Hematopoietic multipotent progenitor cell treated with erythropoietin and hydrocortisone succinate and interleukin-3 and kit ligand, for 15 days (in vitro differentiated cells): ENCODE measurements at regions not wholly inside any gene's neighbourhood (a gene's known extent, or its start where the extent isn't known, plus 50 kb on each side); places are given as distances from the start of the nearest gene placed in this dataset.

Source experiments
- DNase-seq: peaks from one replicate; pipeline ENCODE4 v3.0.0-alpha.2; 2015; ENCODE audit warnings: low spot score

- no peak for DNase-seq
Observed at GRCh38 chr12:38139456-38139855, 177.1 kb upstream of the ALG10B start.

GRCh38 chr12:38141239-38141638 lies 175.3 kb upstream of the ALG10B start:
- no peak for DNase-seq

GRCh38 chr12:38141861-38142260 lies 174.7 kb upstream of the ALG10B start:
- DNase-seq, result no peak

GRCh38 chr12:38142974-38143373 lies 173.6 kb upstream of the ALG10B start:
- no peak for DNase-seq

GRCh38 chr12:38144049-38144448 lies 172.5 kb upstream of the ALG10B start:
- DNase-seq, result no peak

- DNase-seq, result no peak
Observed at GRCh38 chr12:38144601-38145436, 171.8 kb upstream of the ALG10B start.

GRCh38 chr12:38149395-38150073 lies 167.0 kb upstream of the ALG10B start:
- DNase-seq, result no peak

GRCh38 chr12:38151991-38152700 lies 164.4 kb upstream of the ALG10B start:
- DNase-seq, result no peak

GRCh38 chr12:38152816-38153736 lies 163.5 kb upstream of the ALG10B start:
- DNase-seq, result no peak

GRCh38 chr12:38153737-38154061 lies 162.9 kb upstream of the ALG10B start:
- DNase-seq, result no peak

GRCh38 chr12:38154096-38155019 lies 162.2 kb upstream of the ALG10B start:
- DNase-seq, result no peak

GRCh38 chr12:38155020-38155395 lies 161.6 kb upstream of the ALG10B start:
- no peak for DNase-seq

GRCh38 chr12:38155526-38156496 lies 160.8 kb upstream of the ALG10B start:
- DNase-seq, result no peak

GRCh38 chr12:38156497-38157245 lies 159.9 kb upstream of the ALG10B start:
- DNase-seq, result no peak

- no peak for DNase-seq
Observed at GRCh38 chr12:38157274-38157932, 159.2 kb upstream of the ALG10B start.

GRCh38 chr12:38157933-38158401 lies 158.6 kb upstream of the ALG10B start:
- DNase-seq, result no peak

- DNase-seq, result no peak
Observed at GRCh38 chr12:38158428-38159091, 158.0 kb upstream of the ALG10B start.

- no peak for DNase-seq
Observed at GRCh38 chr12:38159092-38159551, 157.5 kb upstream of the ALG10B start.
